SU-DHL-6 (cell line): ENCODE measurements at regions not wholly inside any gene's neighbourhood (a gene's known extent, or its start where the extent isn't known, plus 50 kb on each side); places are given as distances from the start of the nearest gene placed in this dataset.

Experiments
- CTCF ChIP-seq: fragments of 200-600 bp; sonication (generic); IDR thresholded peaks from one replicate; pipeline ENCODE4 v1.5.1; 2017; ENCODE audit warnings: antibody characterized with exemption, mild to moderate bottlenecking, low read length, moderate library complexity; ENCODE audit not compliant: insufficient read depth, poor library complexity, severe bottlenecking
- EZH2phosphoT487 ChIP-seq: fragments of 200-600 bp; sonication (generic), shearing (Covaris generic); conservative IDR thresholded peaks from 2 replicates; pipeline ENCODE4 v1.6.1; 2018; ENCODE audit warnings: mild to moderate bottlenecking, antibody characterized with exemption, low read length, moderate library complexity, mixed read lengths

GRCh38 chr2:239469106-239469960, 68.5 kb upstream of the HDAC4 start:
- TF ChIP-seq CTCF (no peak), EZH2phosphoT487 (no peak)
